Panc1 (cell line): ENCODE measurements at regions not wholly inside any gene's neighbourhood (a gene's known extent, or its start where the extent isn't known, plus 50 kb on each side); places are given as distances from the start of the nearest gene placed in this dataset.

Experiments
- ATAC-seq: fragments of 200-7000 bp; cut with Tn5 transposase; 2 replicates; pipeline ENCODE4 v1.9.1; 2020; ENCODE audit warnings: mild to moderate bottlenecking, moderate library complexity
- BruUV-seq: library from RNA; stranded (reverse); fragments of 400-500 nt; replicated peaks from 2 replicates; lab custom pipeline; 2021; lab: Mats Ljungman, UMichigan
- CTCF ChIA-PET: fragments of 300-600 bp; sonication (Branson Sonifier 250); formaldehyde crosslinking; loops from one replicate; lab custom pipeline; 2022; ENCODE audit warnings: antibody characterized with exemption; lab: Charles Lee
- POLR2A ChIA-PET: fragments of 300-600 bp; sonication (Branson Sonifier 250); formaldehyde crosslinking; loops from one replicate; lab custom pipeline; 2022; ENCODE audit warnings: antibody characterized with exemption; lab: Charles Lee
- DNase-seq: peaks from one replicate; pipeline ENCODE4 v3.0.0-alpha.2; 2010; ENCODE audit warnings: low read depth, low spot score
- H3K27ac ChIP-seq: 2 replicates; pipeline ENCODE4 v1.5.1; 2011; ENCODE audit warnings: mild to moderate bottlenecking, low read length, inconsistent platforms
- H3K27me3 ChIP-seq: fragments of 200-500 bp; sonication (Bioruptor generic); 2 replicates; pipeline ENCODE4 v1.6.0; 2014; ENCODE audit warnings: low read length, inconsistent platforms; ENCODE audit not compliant: control insufficient read depth, insufficient read depth
- H3K36me3 ChIP-seq: fragments of 200-500 bp; sonication (Bioruptor generic); 2 replicates; pipeline ENCODE4 v1.5.1; 2014; ENCODE audit warnings: inconsistent platforms, mild to moderate bottlenecking, low read length, moderate library complexity; ENCODE audit not compliant: control insufficient read depth, insufficient read depth
- H3K4me1 ChIP-seq: 2 replicates; pipeline ENCODE4 v1.5.1; 2011; ENCODE audit warnings: inconsistent platforms, mild to moderate bottlenecking, low read length, moderate library complexity; ENCODE audit not compliant: control insufficient read depth, insufficient read depth
- H3K4me3 ChIP-seq, 2 experiments: 2 replicates each; pipeline ENCODE4 v1.5.1; 2011 to 2012; ENCODE audit warnings: low read depth in 2 of 2, low read length in 2 of 2, mild to moderate bottlenecking in 2 of 2, inconsistent platforms in 1 of 2, moderate library complexity in 1 of 2
- H3K9me3 ChIP-seq: fragments of 200-500 bp; sonication (Bioruptor generic); 2 replicates; pipeline ENCODE4 v1.5.1; 2014; ENCODE audit warnings: low read depth, mild to moderate bottlenecking, inconsistent platforms, low read length, moderate library complexity; ENCODE audit not compliant: control insufficient read depth, insufficient read depth
- POLR2AphosphoS5 ChIP-seq: IDR thresholded peaks from 2 replicates; pipeline ENCODE4 v1.6.1; 2012; ENCODE audit warnings: mild to moderate bottlenecking, low read depth, low read length, moderate library complexity
- SIN3A ChIP-seq: IDR thresholded peaks from 2 replicates; pipeline ENCODE4 v1.6.1; 2012; ENCODE audit warnings: low read depth, mild to moderate bottlenecking, low read length, moderate library complexity, borderline replicate concordance; ENCODE audit not compliant: insufficient read depth
- TCF7L2 ChIP-seq: IDR thresholded peaks from 2 replicates; pipeline ENCODE4 v1.6.1; 2011; ENCODE audit warnings: mild to moderate bottlenecking, low read depth, low read length, inconsistent platforms
- in situ Hi-C: cut with HindIII; loops from 2 replicates; pipeline ENCODE4 v1.10.0; 2016; ENCODE audit warnings: low sequenced_read_pairs, low pct_unique_long_range_greater_than_20kb
- intact Hi-C: fragments of 100-400 bp; cut with micrococcal nuclease; formaldehyde crosslinking; loops from one replicate; pipeline ENCODE4 v1.10.0; 2022; ENCODE audit not compliant: unreplicated experiment
- TF ChIP-seq, protein P1 (sequence below), 2 experiments: IDR thresholded peaks; 2 replicates each; pipeline ENCODE4 v1.6.1; 2011 to 2012; ENCODE audit warnings: low read depth in 2 of 2, control low read depth in 1 of 2, low read length in 1 of 2, mild to moderate bottlenecking in 1 of 2, moderate library complexity in 1 of 2; ENCODE audit not compliant: insufficient read depth in 1 of 2
- TF ChIP-seq, protein P2 (sequence below): fragments of 450-650 bp; IDR thresholded peaks from 2 replicates; pipeline ENCODE4 v1.5.1; 2017; ENCODE audit warnings: mild to moderate bottlenecking

DNA sequence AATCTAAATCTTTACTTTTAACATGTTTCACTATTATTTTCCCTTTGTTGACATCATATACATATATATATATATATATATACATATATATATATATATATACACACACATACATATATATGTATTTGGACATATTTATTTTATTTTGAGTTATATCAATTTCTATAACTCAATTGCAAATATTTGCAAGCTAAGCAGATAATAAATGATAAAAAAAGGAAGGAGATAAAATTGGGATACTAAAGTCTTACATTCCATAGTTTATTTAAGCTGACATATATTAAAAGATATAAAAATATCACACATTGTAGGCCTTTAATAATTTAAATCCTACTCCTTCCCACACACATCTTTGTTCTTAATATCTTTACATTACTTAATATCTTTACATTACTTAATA is 372.2 kb downstream of the GRXCR1 start:
- H3K27me3 ChIP-seq: no peaks in the 10 kb centered on the region
- H3K36me3 ChIP-seq: no peaks in the 10 kb centered on the region
- in situ Hi-C loops: no loop called here
- TF ChIP-seq, protein P1, sequence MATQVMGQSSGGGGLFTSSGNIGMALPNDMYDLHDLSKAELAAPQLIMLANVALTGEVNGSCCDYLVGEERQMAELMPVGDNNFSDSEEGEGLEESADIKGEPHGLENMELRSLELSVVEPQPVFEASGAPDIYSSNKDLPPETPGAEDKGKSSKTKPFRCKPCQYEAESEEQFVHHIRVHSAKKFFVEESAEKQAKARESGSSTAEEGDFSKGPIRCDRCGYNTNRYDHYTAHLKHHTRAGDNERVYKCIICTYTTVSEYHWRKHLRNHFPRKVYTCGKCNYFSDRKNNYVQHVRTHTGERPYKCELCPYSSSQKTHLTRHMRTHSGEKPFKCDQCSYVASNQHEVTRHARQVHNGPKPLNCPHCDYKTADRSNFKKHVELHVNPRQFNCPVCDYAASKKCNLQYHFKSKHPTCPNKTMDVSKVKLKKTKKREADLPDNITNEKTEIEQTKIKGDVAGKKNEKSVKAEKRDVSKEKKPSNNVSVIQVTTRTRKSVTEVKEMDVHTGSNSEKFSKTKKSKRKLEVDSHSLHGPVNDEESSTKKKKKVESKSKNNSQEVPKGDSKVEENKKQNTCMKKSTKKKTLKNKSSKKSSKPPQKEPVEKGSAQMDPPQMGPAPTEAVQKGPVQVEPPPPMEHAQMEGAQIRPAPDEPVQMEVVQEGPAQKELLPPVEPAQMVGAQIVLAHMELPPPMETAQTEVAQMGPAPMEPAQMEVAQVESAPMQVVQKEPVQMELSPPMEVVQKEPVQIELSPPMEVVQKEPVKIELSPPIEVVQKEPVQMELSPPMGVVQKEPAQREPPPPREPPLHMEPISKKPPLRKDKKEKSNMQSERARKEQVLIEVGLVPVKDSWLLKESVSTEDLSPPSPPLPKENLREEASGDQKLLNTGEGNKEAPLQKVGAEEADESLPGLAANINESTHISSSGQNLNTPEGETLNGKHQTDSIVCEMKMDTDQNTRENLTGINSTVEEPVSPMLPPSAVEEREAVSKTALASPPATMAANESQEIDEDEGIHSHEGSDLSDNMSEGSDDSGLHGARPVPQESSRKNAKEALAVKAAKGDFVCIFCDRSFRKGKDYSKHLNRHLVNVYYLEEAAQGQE (IDR thresholded peaks at IDR 0.05; ENCODE audit: insufficient read depth in 1 of 2, low read depth in 2 of 2, low read length in 1 of 2): no peak
- TF ChIP-seq POLR2AphosphoS5 (no peak), TCF7L2 (no peak), SIN3A (no peak)
- TF ChIP-seq, protein P2, sequence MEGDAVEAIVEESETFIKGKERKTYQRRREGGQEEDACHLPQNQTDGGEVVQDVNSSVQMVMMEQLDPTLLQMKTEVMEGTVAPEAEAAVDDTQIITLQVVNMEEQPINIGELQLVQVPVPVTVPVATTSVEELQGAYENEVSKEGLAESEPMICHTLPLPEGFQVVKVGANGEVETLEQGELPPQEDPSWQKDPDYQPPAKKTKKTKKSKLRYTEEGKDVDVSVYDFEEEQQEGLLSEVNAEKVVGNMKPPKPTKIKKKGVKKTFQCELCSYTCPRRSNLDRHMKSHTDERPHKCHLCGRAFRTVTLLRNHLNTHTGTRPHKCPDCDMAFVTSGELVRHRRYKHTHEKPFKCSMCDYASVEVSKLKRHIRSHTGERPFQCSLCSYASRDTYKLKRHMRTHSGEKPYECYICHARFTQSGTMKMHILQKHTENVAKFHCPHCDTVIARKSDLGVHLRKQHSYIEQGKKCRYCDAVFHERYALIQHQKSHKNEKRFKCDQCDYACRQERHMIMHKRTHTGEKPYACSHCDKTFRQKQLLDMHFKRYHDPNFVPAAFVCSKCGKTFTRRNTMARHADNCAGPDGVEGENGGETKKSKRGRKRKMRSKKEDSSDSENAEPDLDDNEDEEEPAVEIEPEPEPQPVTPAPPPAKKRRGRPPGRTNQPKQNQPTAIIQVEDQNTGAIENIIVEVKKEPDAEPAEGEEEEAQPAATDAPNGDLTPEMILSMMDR: no peak
- BruUV-seq: no TSS peak
- DNase-seq (no peak), ATAC-seq (no peak)
- H3K4me1 ChIP-seq: no peaks in the 10 kb centered on the region
- POLR2A ChIA-PET: no interaction called here
- intact Hi-C loops: no loop called here
- H3K9me3 ChIP-seq: no peaks in the 10 kb centered on the region
- H3K4me3 ChIP-seq: no peak overlapping the region
- no peak overlapping the region for H3K27ac ChIP-seq
- CTCF ChIA-PET: no interaction called here

DNA sequence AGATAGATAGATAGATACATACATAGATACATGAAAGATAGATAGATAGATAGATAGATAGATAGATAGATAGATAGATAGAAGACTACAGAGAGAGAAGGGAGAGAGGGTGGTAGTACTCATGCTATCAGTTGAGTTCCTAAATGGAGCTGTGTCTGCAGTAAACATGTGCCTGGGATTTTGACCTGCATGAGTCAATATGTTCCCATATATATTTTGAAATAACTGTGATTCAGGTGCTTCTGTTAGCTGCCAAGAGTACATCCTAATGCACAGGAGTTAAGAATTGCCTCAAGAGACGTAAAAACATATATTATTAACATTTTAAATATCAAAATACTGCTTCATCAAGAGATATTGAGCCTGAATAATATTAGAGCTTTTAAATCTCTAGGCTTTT is 379.4 kb downstream of the GRXCR1 start:
- H3K9me3 ChIP-seq: no peaks in the 10 kb centered on the region
- H3K36me3 ChIP-seq: no peaks in the 10 kb centered on the region
- H3K27ac ChIP-seq: no peak overlapping the region
- intact Hi-C loops: no loop called here
- ChIA-PET CTCF (no interaction called here), POLR2A (no interaction called here)
- TF ChIP-seq TCF7L2: no peak
- TF ChIP-seq, protein P1 (IDR thresholded peaks at IDR 0.05; ENCODE audit: insufficient read depth in 1 of 2, low read depth in 2 of 2, low read length in 1 of 2): no peak
- TF ChIP-seq, protein P2: no peak
- no peak for TF ChIP-seq SIN3A
- TF ChIP-seq POLR2AphosphoS5: no peak
- H3K4me3 ChIP-seq: no peak overlapping the region
- no peaks in the 10 kb centered on the region for H3K4me1 ChIP-seq
- BruUV-seq: no TSS peak
- in situ Hi-C loops: no loop called here
- no peak for ATAC-seq
- H3K27me3 ChIP-seq: no peaks in the 10 kb centered on the region
- no peak for DNase-seq
